Keratinocyte (primary cell): ENCODE measurements at regions not wholly inside any gene's neighbourhood (a gene's known extent, or its start where the extent isn't known, plus 50 kb on each side); places are given as distances from the start of the nearest gene placed in this dataset.

ENCODE experiments used
- DNase-seq: peaks from one replicate; pipeline ENCODE4 v3.0.0-alpha.2; 2011; ENCODE audit warnings: low read depth, missing footprints, low spot score
- FAIRE-seq: peaks from 2 replicates; lab custom pipeline; 2011; peaks lifted over from hg19 to GRCh38; lab: Jason Lieb, UNC
- H2AFZ ChIP-seq: 2 replicates; pipeline ENCODE4 v1.6.0; 2012; ENCODE audit warnings: low read length, control low read depth, inconsistent platforms; ENCODE audit not compliant: control insufficient read depth
- H3K27ac ChIP-seq: 2 replicates; pipeline ENCODE4 v1.5.1; 2011; ENCODE audit warnings: low read length; ENCODE audit not compliant: control insufficient read depth, insufficient read depth
- H3K27me3 ChIP-seq: 3 replicates; pipeline ENCODE4 v1.6.0; 2011; ENCODE audit warnings: low read length; ENCODE audit not compliant: control insufficient read depth, insufficient read depth; ENCODE audit errors: extremely low read depth
- H3K36me3 ChIP-seq, 2 experiments: 2 replicates in 1 of 2; 3 replicates in 1 of 2; pipeline ENCODE4 v1.5.1; 2011; ENCODE audit warnings: low read length in 2 of 2, mild to moderate bottlenecking in 1 of 2; ENCODE audit not compliant: control insufficient read depth in 2 of 2, insufficient read depth in 2 of 2; ENCODE audit errors: extremely low read depth in 1 of 2
- H3K4me1 ChIP-seq: 3 replicates; pipeline ENCODE4 v1.5.1; 2011; ENCODE audit warnings: low read length; ENCODE audit not compliant: control insufficient read depth, insufficient read depth; ENCODE audit errors: extremely low read depth
- H3K4me2 ChIP-seq: 3 replicates; pipeline ENCODE4 v1.6.0; 2011; ENCODE audit warnings: low read depth, low read length; ENCODE audit not compliant: control insufficient read depth, insufficient read depth; ENCODE audit errors: extremely low read depth
- H3K4me3 ChIP-seq, 3 experiments: fragments of 200-600 bp in 1 of 3; sonication (generic) in 1 of 3; 2 replicates in 2 of 3; 3 replicates in 1 of 3; pipeline ENCODE4 v1.5.1; 2011 to 2016; ENCODE audit warnings: low read length in 3 of 3, mild to moderate bottlenecking in 3 of 3, control low read depth in 2 of 3, inconsistent platforms in 1 of 3, low read depth in 1 of 3, mixed read lengths in 1 of 3, mixed run types in 1 of 3, moderate library complexity in 1 of 3; ENCODE audit not compliant: control insufficient read depth in 2 of 3, insufficient read depth in 2 of 3; ENCODE audit errors: extremely low read depth in 1 of 3
- H3K79me2 ChIP-seq: 2 replicates; pipeline ENCODE4 v1.6.0; 2012; ENCODE audit warnings: low read length; ENCODE audit not compliant: control insufficient read depth, insufficient read depth
- H3K9ac ChIP-seq: 3 replicates; pipeline ENCODE4 v1.6.0; 2011; ENCODE audit warnings: low read length; ENCODE audit not compliant: control insufficient read depth, insufficient read depth; ENCODE audit errors: extremely low read depth
- H3K9me1 ChIP-seq: 3 replicates; pipeline ENCODE4 v1.6.0; 2011; ENCODE audit warnings: low read length; ENCODE audit not compliant: control insufficient read depth, insufficient read depth; ENCODE audit errors: extremely low read depth
- H3K9me3 ChIP-seq: 2 replicates; pipeline ENCODE4 v1.5.1; 2012; ENCODE audit warnings: low read depth, low read length; ENCODE audit not compliant: control insufficient read depth
- H4K20me1 ChIP-seq: 3 replicates; pipeline ENCODE4 v1.6.0; 2011; ENCODE audit warnings: low read length; ENCODE audit not compliant: control insufficient read depth, insufficient read depth; ENCODE audit errors: extremely low read depth
- EZH2 ChIP-seq: IDR thresholded peaks from one replicate; pipeline ENCODE4 v1.6.1; 2012; ENCODE audit warnings: inconsistent platforms, mild to moderate bottlenecking, low read length, moderate library complexity
- dilution Hi-C: fragments of 300-500 bp; cut with MboI; formaldehyde crosslinking; loops from one replicate; pipeline ENCODE4 v1.7.0; 2020; ENCODE audit warnings: low sequenced_read_pairs; ENCODE audit not compliant: extremely low pct_ligation_motif_present
- TF ChIP-seq, protein P1 (sequence below), 3 experiments: IDR thresholded peaks in 1 of 3; conservative IDR thresholded peaks in 1 of 3; optimal IDR thresholded peaks in 1 of 3; 2 replicates in 2 of 3; 3 replicates in 1 of 3; pipeline versions ENCODE3 to v1.5.1; 2011; ENCODE audit warnings: low read length in 3 of 3, mild to moderate bottlenecking in 3 of 3, moderate library complexity in 2 of 3, control low read depth in 1 of 3, inconsistent platforms in 1 of 3; ENCODE audit not compliant: insufficient read depth in 2 of 3; ENCODE audit errors: extremely low read depth in 1 of 3

DNA sequence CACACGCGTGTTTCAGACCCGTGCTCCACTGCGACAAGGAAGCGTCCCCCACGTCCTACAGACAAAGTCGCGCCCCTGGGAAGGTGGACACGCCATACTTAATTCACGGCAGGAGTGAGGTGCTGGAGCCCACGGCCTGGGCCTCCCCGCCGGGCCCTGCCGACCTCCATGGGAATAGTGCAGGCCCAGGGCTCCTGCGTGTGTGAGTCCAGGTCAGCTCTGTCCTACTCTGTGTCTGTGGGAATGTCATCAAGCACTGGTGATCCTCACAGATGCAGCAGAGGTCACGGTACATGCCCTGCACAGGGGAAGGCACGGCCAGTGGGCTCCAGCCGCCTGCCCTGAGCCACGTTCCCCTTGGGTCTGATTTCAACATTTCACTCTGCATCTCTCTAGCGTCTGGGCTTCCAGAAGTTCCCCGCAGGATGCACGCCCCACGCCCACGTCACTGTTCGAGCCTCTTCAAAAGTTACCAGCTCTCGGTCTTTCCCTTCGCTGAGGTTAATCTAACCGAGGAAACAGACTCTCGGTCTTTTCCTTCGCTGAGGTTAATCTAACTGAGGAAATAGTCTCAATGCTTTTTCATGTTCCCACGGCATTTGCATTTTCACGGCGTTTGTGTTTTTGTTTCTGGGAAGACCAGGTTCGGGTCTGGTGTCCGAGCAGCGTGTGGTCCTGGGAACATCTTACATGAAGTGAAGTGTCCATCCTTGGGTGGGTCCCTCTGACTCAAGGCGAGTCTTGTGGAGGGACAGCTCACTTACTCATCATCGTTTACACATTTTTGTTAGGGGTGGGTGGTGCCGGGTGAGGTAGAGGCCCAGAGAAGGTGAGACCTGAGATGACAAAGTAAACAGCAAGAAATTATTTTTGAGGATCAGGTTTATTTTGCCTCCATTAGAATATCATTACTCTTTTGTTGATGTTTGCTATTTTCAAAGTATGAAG is 157.3 kb upstream of the ALKAL2 start:
- H3K9me1 ChIP-seq = no peaks in the 10 kb centered on the region
- H3K4me3 ChIP-seq = no peak overlapping the region
- H3K4me2 ChIP-seq = no peak overlapping the region
- FAIRE-seq = no peak
- no peak overlapping the region for H3K9ac ChIP-seq
- H3K4me1 ChIP-seq = no peaks in the 10 kb centered on the region
- H3K36me3 ChIP-seq = no peaks in the 10 kb centered on the region
- no peak for TF ChIP-seq EZH2
- TF ChIP-seq, protein P1, sequence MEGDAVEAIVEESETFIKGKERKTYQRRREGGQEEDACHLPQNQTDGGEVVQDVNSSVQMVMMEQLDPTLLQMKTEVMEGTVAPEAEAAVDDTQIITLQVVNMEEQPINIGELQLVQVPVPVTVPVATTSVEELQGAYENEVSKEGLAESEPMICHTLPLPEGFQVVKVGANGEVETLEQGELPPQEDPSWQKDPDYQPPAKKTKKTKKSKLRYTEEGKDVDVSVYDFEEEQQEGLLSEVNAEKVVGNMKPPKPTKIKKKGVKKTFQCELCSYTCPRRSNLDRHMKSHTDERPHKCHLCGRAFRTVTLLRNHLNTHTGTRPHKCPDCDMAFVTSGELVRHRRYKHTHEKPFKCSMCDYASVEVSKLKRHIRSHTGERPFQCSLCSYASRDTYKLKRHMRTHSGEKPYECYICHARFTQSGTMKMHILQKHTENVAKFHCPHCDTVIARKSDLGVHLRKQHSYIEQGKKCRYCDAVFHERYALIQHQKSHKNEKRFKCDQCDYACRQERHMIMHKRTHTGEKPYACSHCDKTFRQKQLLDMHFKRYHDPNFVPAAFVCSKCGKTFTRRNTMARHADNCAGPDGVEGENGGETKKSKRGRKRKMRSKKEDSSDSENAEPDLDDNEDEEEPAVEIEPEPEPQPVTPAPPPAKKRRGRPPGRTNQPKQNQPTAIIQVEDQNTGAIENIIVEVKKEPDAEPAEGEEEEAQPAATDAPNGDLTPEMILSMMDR (optimal IDR thresholded peaks at IDR 0.05 in 1 of 3, IDR thresholded peaks at IDR 0.05 in 1 of 3, conservative IDR thresholded peaks at IDR 0.05 in 1 of 3; ENCODE audit: extremely low read depth in 1 of 3, insufficient read depth in 2 of 3, low read length in 3 of 3) = no peak
- peaks cover 2% of the 10 kb centered on the region for H3K9me3 ChIP-seq
- no peak for DNase-seq
- no peaks in the 10 kb centered on the region for H3K27me3 ChIP-seq
- dilution Hi-C loops = no loop called here
- H2AFZ ChIP-seq = no peak overlapping the region
- H4K20me1 ChIP-seq = no peaks in the 10 kb centered on the region
- no peaks in the 10 kb centered on the region for H3K79me2 ChIP-seq
- H3K27ac ChIP-seq = no peak overlapping the region

DNA sequence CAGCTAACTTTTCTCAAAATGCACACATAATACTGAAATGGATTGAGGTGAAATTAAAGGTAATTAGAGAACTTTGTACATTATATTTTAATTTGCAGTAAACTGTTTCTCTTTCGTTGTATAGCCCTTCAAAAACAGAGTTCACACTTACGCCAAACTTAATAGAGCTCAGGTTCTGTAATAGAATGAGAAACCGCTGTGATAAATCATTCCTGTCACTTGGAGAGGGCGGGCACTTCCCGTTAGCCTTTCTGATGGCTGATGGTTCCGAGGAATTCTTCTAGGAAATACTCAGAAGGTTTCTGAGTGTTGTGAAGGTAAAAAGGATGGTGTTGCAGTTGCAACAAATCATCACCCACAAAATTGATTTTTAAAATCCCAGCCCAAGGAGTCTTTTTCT is 155.8 kb upstream of the ALKAL2 start:
- Histone ChIP-seq H3K9me1 (no peaks in the 10 kb centered on the region), H3K79me2 (no peaks in the 10 kb centered on the region), H3K4me3 (no peak overlapping the region), H3K9me3 (peaks cover 2% of the 10 kb centered on the region), H3K36me3 (no peaks in the 10 kb centered on the region), H3K9ac (no peak overlapping the region), H3K4me1 (no peaks in the 10 kb centered on the region), H3K4me2 (no peak overlapping the region), H3K27ac (no peak overlapping the region), H4K20me1 (no peaks in the 10 kb centered on the region), H3K27me3 (no peaks in the 10 kb centered on the region), H2AFZ (no peak overlapping the region)
- DNase-seq (no peak), FAIRE-seq (no peak)
- TF ChIP-seq, protein P1 (optimal IDR thresholded peaks at IDR 0.05 in 1 of 3, IDR thresholded peaks at IDR 0.05 in 1 of 3, conservative IDR thresholded peaks at IDR 0.05 in 1 of 3; ENCODE audit: extremely low read depth in 1 of 3, insufficient read depth in 2 of 3, low read length in 3 of 3) = no peak
- no peak for TF ChIP-seq EZH2
- dilution Hi-C loops = no loop called here
